Naive thymus-derived CD4-positive, alpha-beta T cell (primary cell): ENCODE measurements at regions not wholly inside any gene's neighbourhood (a gene's known extent, or its start where the extent isn't known, plus 50 kb on each side); places are given as distances from the start of the nearest gene placed in this dataset.

ENCODE experiments used
- ATAC-seq: fragments of 150-1000 bp; cut with Tn5 transposase; 2 replicates; pipeline ENCODE4 v1.10.0; 2021; ENCODE audit warnings: mild to moderate bottlenecking, moderate library complexity
- CTCF ChIA-PET: fragments of 350-600 bp; sonication (Branson Sonifier 250); formaldehyde crosslinking; loops from one replicate; lab custom pipeline; 2021; ENCODE audit warnings: antibody characterized with exemption; lab: Charles Lee
- POLR2A ChIA-PET: fragments of 350-600 bp; sonication (Branson Sonifier 250); formaldehyde crosslinking; loops from one replicate; lab custom pipeline; 2021; ENCODE audit warnings: antibody characterized with exemption, inconsistent platforms; lab: Charles Lee
- DNase-seq, 9 donors: peaks; one replicate each; pipeline versions ENCODE4 v3.0.0 to v3.0.0-alpha.2; 2020 to 2022; ENCODE audit warnings: mixed read lengths in 1 of 9
- H3K27ac ChIP-seq: one replicate; pipeline ENCODE4 v1.7.0; 2013; ENCODE audit warnings: mild to moderate bottlenecking, low read depth, low read length, moderate library complexity
- H3K27me3 ChIP-seq, 2 donors: one replicate each; pipeline ENCODE4 v1.7.0; 2013; ENCODE audit warnings: low read length in 2 of 2, mild to moderate bottlenecking in 2 of 2, moderate library complexity in 2 of 2; ENCODE audit not compliant: control insufficient read depth in 2 of 2, insufficient read depth in 2 of 2
- H3K36me3 ChIP-seq, 3 experiments: 1 replicate in 2 of 3; 2 replicates in 1 of 3; pipeline ENCODE4 v1.7.0; 2013; ENCODE audit warnings: low read length in 3 of 3, mild to moderate bottlenecking in 3 of 3, moderate library complexity in 1 of 3; ENCODE audit not compliant: insufficient read depth in 3 of 3, control insufficient read depth in 2 of 3
- H3K4me1 ChIP-seq, 2 donors: one replicate each; pipeline ENCODE4 v1.7.0; 2013; ENCODE audit warnings: low read length in 2 of 2, mild to moderate bottlenecking in 2 of 2, moderate library complexity in 1 of 2; ENCODE audit not compliant: control insufficient read depth in 2 of 2, insufficient read depth in 2 of 2
- H3K4me3 ChIP-seq: 2 replicates; pipeline ENCODE4 v1.7.0; 2013; ENCODE audit warnings: mild to moderate bottlenecking, low read length
- H3K9me3 ChIP-seq, 3 experiments: 1 replicate in 2 of 3; 2 replicates in 1 of 3; pipeline ENCODE4 v1.7.0; 2013; ENCODE audit warnings: low read length in 3 of 3; ENCODE audit not compliant: control insufficient read depth in 2 of 3
- H3K27ac Mint-ChIP-seq, 9 donors: one replicate each; pipeline ENCODE4 v1.8.0; 2020 to 2022; ENCODE audit warnings: mixed read lengths in 9 of 9, mild to moderate bottlenecking in 8 of 9, moderate library complexity in 5 of 9, inconsistent platforms in 2 of 9
- H3K27me3 Mint-ChIP-seq, 5 donors: one replicate each; pipeline ENCODE4 v1.8.0; 2021 to 2022; ENCODE audit warnings: mixed read lengths in 5 of 5, mild to moderate bottlenecking in 1 of 5
- H3K36me3 Mint-ChIP-seq, 5 donors: one replicate each; pipeline ENCODE4 v1.8.0; 2020 to 2022; ENCODE audit warnings: mixed read lengths in 5 of 5, mild to moderate bottlenecking in 3 of 5, inconsistent platforms in 1 of 5
- H3K4me1 Mint-ChIP-seq, 7 donors: one replicate each; pipeline ENCODE4 v1.8.0; 2020 to 2022; ENCODE audit warnings: mixed read lengths in 7 of 7, mild to moderate bottlenecking in 3 of 7, inconsistent platforms in 1 of 7
- H3K4me3 Mint-ChIP-seq, 10 donors: one replicate each; pipeline ENCODE4 v1.8.0; 2020 to 2022; ENCODE audit warnings: mild to moderate bottlenecking in 10 of 10, mixed read lengths in 10 of 10, moderate library complexity in 6 of 10, inconsistent platforms in 2 of 10
- H3K9me3 Mint-ChIP-seq, 11 donors: one replicate each; pipeline ENCODE4 v1.8.0; 2020 to 2022; ENCODE audit warnings: mixed read lengths in 11 of 11, mild to moderate bottlenecking in 4 of 11, inconsistent platforms in 1 of 11, moderate library complexity in 1 of 11
- intact Hi-C, 2 donors: fragments of 100-400 bp; cut with micrococcal nuclease; formaldehyde crosslinking; loops; one replicate each; pipeline ENCODE4 v1.15.1; 2023

- Histone ChIP-seq H3K4me1 (no peaks in the 10 kb centered on the region), H3K4me3 (no peak overlapping the region), H3K9me3 (peaks cover 0 to 22% (median 0%) of the 10 kb centered on the region in 3 experiments), H3K27ac (no peak overlapping the region), H3K27me3 (peaks cover 0 to 6% of the 10 kb centered on the region in 2 donors), H3K36me3 (no peaks in the 10 kb centered on the region)
- peaks cover 15 to 36% (median 28%) of the 10 kb centered on the region in 11 donors for H3K9me3 Mint-ChIP-seq
- no peak overlapping the region for H3K27ac Mint-ChIP-seq
- ATAC-seq (no peak), DNase-seq (no peak)
- CTCF ChIA-PET: no interaction called here
- no peak overlapping the region for H3K4me3 Mint-ChIP-seq
- H3K27me3 Mint-ChIP-seq: peaks cover 5 to 59% (median 37%) of the 10 kb centered on the region in 5 donors
- POLR2A ChIA-PET: no interaction called here
- peaks cover 0 to 17% (median 0%) of the 10 kb centered on the region in 5 donors for H3K36me3 Mint-ChIP-seq
- peaks cover 0 to 3% (median 0%) of the 10 kb centered on the region in 7 donors for H3K4me1 Mint-ChIP-seq
- intact Hi-C loops: loop anchor here in 1 of 2 donors (10.0 kb wide), 1 partner anchor 854 kb away; the partner anchor contains the start of genes MECR and PTPRU
These were observed 634.8 kb downstream of the MATN1 start for GRCh38 chr1:30088594-30088993.

- H3K27ac Mint-ChIP-seq: no peak overlapping the region
- H3K27me3 ChIP-seq: peaks cover 0 to 6% of the 10 kb centered on the region in 2 donors
- CTCF ChIA-PET: interaction anchor here (0.7 kb wide), 1 partner anchor 50 kb away, joined by 4 read pairs; no protein-coding TSS in a partner anchor
- H3K4me1 ChIP-seq: no peaks in the 10 kb centered on the region
- no peak overlapping the region for H3K4me3 ChIP-seq
- peaks cover 5 to 68% (median 37%) of the 10 kb centered on the region in 5 donors for H3K27me3 Mint-ChIP-seq
- H3K36me3 ChIP-seq: no peaks in the 10 kb centered on the region
- no peak overlapping the region for H3K4me3 Mint-ChIP-seq
- DNase-seq (no peak), ATAC-seq (no peak)
- peaks cover 0 to 3% (median 0%) of the 10 kb centered on the region in 7 donors for H3K4me1 Mint-ChIP-seq
- H3K27ac ChIP-seq: no peak overlapping the region
- H3K9me3 Mint-ChIP-seq: peaks cover 6 to 26% (median 16%) of the 10 kb centered on the region in 11 donors
- POLR2A ChIA-PET: no interaction called here
- intact Hi-C loops: loop anchor here in 1 of 2 donors (10.0 kb wide), 1 partner anchor 853 kb away; the partner anchor contains the start of genes MECR and PTPRU
- H3K36me3 Mint-ChIP-seq: peaks cover 0 to 9% (median 0%) of the 10 kb centered on the region in 5 donors
- peaks cover 0 to 10% (median 0%) of the 10 kb centered on the region in 3 experiments for H3K9me3 ChIP-seq
These were observed 635.9 kb downstream of the MATN1 start for GRCh38 chr1:30087465-30087864.

- no peak overlapping the region for H3K27ac Mint-ChIP-seq
- Histone ChIP-seq H3K27ac (no peak overlapping the region), H3K9me3 (no peaks in the 10 kb centered on the region), H3K4me3 (no peak overlapping the region), H3K4me1 (no peaks in the 10 kb centered on the region), H3K27me3 (peaks cover 0 to 6% of the 10 kb centered on the region in 2 donors), H3K36me3 (no peaks in the 10 kb centered on the region)
- ChIA-PET POLR2A (no interaction called here), CTCF (no interaction called here)
- peak overlapping the region in 2 of 10 donors; percentile 15 to 20 for H3K4me3 Mint-ChIP-seq
- H3K9me3 Mint-ChIP-seq: peaks cover under 1 to 13% (median 5%) of the 10 kb centered on the region in 11 donors
- H3K27me3 Mint-ChIP-seq: peaks cover 5 to 68% (median 47%) of the 10 kb centered on the region in 5 donors
- H3K36me3 Mint-ChIP-seq: peaks cover 0 to 6% (median 0%) of the 10 kb centered on the region in 5 donors
- no peak for ATAC-seq
- peak in 1 of 9 donors; percentile 55 for DNase-seq
- intact Hi-C loops: loop anchor here in 1 of 2 donors (10.0 kb wide), 1 partner anchor 851 kb away; the partner anchor contains the start of genes MECR and PTPRU
- H3K4me1 Mint-ChIP-seq: peaks cover 0 to 3% (median 0%) of the 10 kb centered on the region in 7 donors
These were observed 637.3 kb downstream of the MATN1 start for GRCh38 chr1:30085811-30086770.

GRCh38 chr1:30084909-30085571, 638.3 kb downstream of the MATN1 start:
- Histone ChIP-seq H3K4me3 (no peak overlapping the region), H3K27ac (no peak overlapping the region), H3K9me3 (no peaks in the 10 kb centered on the region), H3K27me3 (peaks cover 0 to 6% of the 10 kb centered on the region in 2 donors), H3K4me1 (no peaks in the 10 kb centered on the region), H3K36me3 (no peaks in the 10 kb centered on the region)
- intact Hi-C loops: loop anchor here in 1 of 2 donors (10.0 kb wide), 1 partner anchor 850 kb away; the partner anchor contains the start of genes MECR and PTPRU
- H3K27me3 Mint-ChIP-seq: peaks cover 5 to 72% (median 49%) of the 10 kb centered on the region in 5 donors
- H3K9me3 Mint-ChIP-seq: peaks cover 0 to 8% (median 3%) of the 10 kb centered on the region in 11 donors
- peaks cover 0 to 4% (median 0%) of the 10 kb centered on the region in 5 donors for H3K36me3 Mint-ChIP-seq
- POLR2A ChIA-PET: no interaction called here
- no peak overlapping the region for H3K4me3 Mint-ChIP-seq
- H3K4me1 Mint-ChIP-seq: peaks cover 0 to 3% (median 0%) of the 10 kb centered on the region in 7 donors
- no peak for ATAC-seq
- DNase-seq: no peak
- H3K27ac Mint-ChIP-seq: no peak overlapping the region
- CTCF ChIA-PET: no interaction called here

- H3K27ac Mint-ChIP-seq: no peak overlapping the region
- no peak overlapping the region for H3K4me3 ChIP-seq
- no peaks in the 10 kb centered on the region for H3K36me3 Mint-ChIP-seq
- H3K4me3 Mint-ChIP-seq: no peak overlapping the region
- H3K27me3 Mint-ChIP-seq: peaks cover 6 to 61% (median 43%) of the 10 kb centered on the region in 5 donors
- DNase-seq (no peak), ATAC-seq (no peak)
- intact Hi-C loops: loop anchor here in 1 of 2 donors (10.0 kb wide), 1 partner anchor 849 kb away; the partner anchor contains the start of genes MECR and PTPRU
- H3K27me3 ChIP-seq: peaks cover 0 to 6% of the 10 kb centered on the region in 2 donors
- no peak overlapping the region for H3K27ac ChIP-seq
- no peaks in the 10 kb centered on the region for H3K4me1 ChIP-seq
- ChIA-PET CTCF (no interaction called here), POLR2A (no interaction called here)
- H3K9me3 Mint-ChIP-seq: peaks cover 0 to 2% (median 0%) of the 10 kb centered on the region in 11 donors
- H3K9me3 ChIP-seq: no peaks in the 10 kb centered on the region
- H3K4me1 Mint-ChIP-seq: peaks cover 0 to 3% (median 0%) of the 10 kb centered on the region in 7 donors
- H3K36me3 ChIP-seq: no peaks in the 10 kb centered on the region
These were observed 639.5 kb downstream of the MATN1 start for GRCh38 chr1:30083800-30084464.
